IPS-18c (cell line): ENCODE measurements at regions not wholly inside any gene's neighbourhood (a gene's known extent, or its start where the extent isn't known, plus 50 kb on each side); places are given as distances from the start of the nearest gene placed in this dataset.
"Not testable (repeated sequence)": the region's sequence is repeated elsewhere in the genome, so short reads cannot be mapped to it uniquely, and the experiment has no call there.

Experiments used
- H3K4me3 ChIP-seq: 2 replicates; pipeline ENCODE4 v1.7.0; 2013; ENCODE audit warnings: low read depth, mild to moderate bottlenecking, low read length, moderate library complexity; ENCODE audit not compliant: insufficient read depth
- H3K9me3 ChIP-seq: one replicate; pipeline ENCODE4 v1.6.1; 2013; ENCODE audit warnings: mild to moderate bottlenecking, low read length, moderate library complexity; ENCODE audit not compliant: control insufficient read depth, insufficient read depth

DNA sequence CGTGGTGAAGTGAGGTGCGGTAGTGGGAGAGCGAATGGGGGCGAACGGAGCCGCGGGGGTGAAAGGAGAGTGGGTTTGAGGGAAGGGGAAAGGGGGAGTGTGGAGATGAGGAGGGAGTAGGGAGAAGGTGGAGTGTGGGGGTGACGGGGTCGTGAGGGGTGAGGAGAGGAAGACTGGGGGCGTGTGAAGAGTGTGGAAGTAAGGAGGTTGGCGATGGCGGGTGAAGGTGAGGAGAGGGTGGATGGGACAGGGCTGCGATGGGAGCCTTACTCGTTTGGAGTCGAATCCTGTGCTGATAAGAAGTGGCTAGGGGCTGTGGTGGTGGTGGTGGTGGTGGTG, 93.2 kb upstream of the FAM153A start:
- H3K9me3 ChIP-seq: not testable (repeated sequence)

DNA sequence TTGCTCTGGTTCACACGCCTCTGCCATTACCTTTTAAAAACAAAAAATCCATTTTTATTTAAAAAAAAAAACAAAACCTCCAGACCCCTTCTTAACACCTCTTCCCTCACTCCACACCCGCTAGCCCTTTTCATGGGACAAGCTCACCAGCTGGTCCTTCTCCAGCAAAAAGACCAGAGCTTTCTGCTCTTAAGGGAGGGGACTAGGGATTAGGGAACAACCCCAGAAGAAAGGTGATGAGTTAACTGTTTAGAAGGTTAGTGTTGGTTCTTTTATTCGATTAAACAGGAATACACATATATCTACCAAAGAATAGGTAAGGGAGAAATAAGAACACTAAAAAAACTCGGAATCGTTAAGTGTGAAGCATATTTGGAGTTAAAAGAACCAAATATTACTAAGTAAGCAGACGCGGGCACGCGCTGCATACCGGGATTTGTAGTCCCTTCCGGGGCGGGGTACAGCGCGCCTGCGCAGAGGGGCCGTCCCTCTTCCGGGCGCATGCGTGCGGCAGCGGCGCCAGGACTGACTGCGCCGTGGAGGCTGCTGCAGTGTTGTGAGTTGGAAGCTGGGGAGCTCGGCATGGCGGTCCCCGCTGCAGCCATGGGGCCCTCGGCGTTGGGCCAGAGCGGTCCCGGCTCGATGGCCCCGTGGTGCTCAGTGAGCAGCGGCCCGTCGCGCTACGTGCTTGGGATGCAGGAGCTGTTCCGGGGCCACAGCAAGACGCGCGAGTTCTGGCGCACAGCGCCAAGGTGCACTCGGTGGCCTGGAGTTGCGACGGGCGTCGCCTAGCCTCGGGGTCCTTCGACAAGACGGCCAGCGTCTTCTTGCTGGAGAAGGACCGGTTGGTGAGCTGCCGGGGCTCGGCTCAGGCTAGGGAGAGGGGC, 92.6 kb upstream of the FAM153A start:
- H3K9me3 ChIP-seq, H3K4me3 ChIP-seq: not testable (repeated sequence)

More for the DNA sequence above, 93.2 kb upstream of the FAM153A start:
- H3K4me3 ChIP-seq: peak overlapping the region; percentile 56

DNA sequence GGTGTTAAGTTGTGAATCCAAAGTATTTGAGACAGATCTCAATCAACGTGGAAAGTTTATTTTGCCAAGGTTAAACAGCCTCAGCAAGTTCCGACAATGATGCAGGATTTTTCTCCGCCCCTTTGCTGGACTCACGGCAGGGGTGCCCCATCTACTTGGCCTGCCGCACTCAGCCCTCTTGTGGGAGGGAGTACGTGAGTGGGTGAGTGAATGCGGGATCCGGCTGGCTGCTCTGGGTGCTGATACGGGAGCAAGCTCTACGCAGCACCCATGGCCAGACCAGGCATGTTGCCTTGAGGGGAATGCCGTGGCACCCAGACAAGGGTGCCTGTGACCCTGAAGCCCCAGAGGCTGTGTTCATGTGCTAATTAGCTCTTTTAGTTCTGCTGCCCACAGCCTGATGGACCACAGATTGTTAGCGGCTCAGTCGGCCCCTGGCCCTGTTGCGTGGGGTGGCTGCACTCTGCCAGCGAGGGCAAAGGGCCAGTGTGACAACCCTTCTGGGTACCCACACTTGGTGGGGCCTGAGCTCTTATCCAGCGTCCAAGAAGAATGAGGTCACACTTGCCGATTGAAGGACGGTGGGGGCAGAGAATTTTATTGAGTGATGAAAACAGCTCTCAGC, 81.2 kb upstream of the FAM153A start:
- H3K9me3 ChIP-seq, H3K4me3 ChIP-seq: not testable (repeated sequence)

DNA sequence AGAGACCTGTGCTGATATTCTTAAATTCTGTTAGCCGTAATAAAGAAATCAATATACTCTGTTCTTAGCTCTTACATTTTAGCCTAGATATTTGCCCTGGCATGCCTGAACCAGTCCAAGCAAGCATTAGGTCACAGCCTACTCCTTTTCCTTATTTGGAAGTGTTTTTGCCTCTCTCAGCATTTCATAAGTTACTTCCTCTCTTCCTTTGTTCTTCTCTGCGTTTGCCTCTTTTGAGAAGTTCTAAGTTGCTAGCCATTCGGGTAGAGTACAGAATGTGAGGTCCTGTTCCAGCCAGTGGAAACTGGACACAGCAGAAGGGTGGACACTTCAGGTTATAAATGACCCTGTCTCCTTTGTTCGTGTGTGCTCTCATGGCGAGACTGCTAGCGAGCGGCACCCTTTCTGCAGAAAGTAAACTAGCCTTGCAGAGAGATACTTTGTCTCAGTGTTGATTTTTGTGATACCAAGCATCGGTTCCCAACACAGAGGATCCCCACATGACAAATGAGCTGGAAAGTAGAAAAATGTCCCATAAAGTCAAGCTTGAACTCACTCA, 75.0 kb upstream of the FAM153A start:
- H3K9me3 ChIP-seq, H3K4me3 ChIP-seq: not testable (repeated sequence)

DNA sequence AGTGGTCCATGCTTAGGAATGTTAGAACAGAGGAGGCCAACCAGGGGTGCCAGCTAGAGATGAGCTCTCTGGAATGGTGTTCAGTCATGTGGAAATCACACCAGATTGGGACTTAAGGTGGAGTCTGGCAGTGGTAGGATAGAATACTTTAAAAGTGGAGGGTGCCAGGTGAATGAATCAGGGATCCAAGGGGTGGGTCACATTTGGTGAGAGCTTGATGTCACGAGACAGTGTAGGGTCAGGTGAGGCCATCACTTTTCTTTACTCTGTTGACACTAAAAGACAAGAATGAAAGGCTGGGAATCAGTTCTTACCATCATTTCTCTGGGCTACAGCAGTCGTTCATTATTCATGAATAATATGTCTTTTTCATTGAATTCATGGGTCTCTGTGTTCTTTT, 73.8 kb upstream of the FAM153A start:
- not testable (repeated sequence) for H3K4me3 ChIP-seq, H3K9me3 ChIP-seq

DNA sequence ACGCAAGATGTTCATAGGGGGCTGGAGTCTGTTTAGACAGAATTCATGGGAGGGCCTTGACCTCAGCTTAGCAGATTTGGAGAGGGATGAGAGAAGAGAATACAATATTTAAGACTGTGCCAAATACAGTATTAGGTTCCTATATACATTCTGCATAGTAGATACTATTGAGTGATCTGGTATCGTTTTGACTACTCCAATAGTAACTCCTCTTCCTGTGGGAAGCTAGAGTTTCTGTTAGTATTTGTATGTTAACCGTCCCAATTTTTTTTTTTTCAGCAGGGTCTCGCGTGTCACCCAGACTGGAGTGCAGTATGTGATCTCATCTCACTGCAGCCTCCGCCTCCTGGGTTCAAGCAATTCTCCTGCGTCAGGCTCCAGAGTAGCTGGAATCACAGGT, 65.2 kb upstream of the FAM153A start:
- H3K9me3 ChIP-seq: not testable (repeated sequence)

DNA sequence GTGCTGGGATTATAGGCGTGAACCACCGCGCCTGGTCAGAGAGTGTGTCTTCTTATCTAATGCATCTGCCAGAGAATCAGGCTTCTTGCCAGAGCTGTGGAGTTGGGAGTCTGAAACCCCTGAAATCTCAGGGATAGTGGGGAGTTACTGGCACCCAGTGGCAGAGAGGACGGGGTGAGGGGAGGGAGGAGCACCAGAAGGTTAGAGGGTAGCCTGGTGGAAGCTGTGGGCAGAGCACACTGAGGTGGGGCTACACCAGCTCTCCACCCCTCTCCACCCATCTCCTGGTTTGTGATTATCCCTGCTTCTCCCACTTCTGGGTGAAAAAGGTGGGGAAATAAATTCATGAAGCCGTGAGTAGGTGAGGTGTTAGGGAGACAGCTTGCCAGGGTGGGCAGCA, 63.9 kb upstream of the FAM153A start:
- H3K9me3 ChIP-seq, H3K4me3 ChIP-seq: not testable (repeated sequence)

More for the DNA sequence above, 65.2 kb upstream of the FAM153A start:
- H3K4me3 ChIP-seq: not testable (repeated sequence)

DNA sequence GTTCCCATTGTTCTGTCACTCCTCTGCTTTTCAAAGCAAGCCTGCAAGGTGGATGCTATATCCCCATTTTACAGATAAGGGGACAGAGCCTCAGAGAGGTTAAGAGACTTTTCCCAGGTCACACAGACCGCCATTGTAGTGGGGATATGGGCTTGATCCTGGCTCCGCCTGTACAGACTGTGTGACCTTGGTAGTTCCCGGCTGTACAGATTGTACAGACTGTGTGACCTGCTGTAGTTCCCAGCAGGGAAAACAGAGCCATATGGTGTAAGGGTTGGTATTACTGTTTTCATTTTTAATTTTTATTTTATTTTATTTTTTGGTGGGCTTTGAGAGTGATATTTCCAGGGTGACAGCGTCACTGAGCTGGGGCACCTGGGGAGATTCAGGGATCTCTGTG, 63.2 kb upstream of the FAM153A start:
- not testable (repeated sequence) for H3K9me3 ChIP-seq, H3K4me3 ChIP-seq

DNA sequence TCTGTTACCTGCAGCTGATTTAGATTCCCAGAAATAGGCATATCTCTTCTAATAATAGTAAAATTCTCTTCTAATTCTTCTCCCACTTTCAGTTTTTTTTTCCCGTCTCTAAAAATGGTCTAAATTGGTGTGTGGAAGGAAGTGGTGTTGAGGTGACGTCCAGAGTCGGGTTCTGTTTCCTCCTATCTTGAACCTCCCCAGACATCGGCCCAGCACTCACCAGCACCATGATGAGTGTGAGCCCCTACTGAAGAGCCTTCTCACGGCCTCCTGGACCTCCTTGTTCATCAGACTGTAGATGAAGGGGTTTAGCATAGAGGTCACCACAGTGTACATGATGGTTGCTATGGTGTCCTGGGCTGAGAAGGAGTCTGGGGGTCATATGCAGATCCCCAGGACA, 53.5 kb upstream of the FAM153A start:
- not testable (repeated sequence) for H3K9me3 ChIP-seq, H3K4me3 ChIP-seq
